PC-3 (cell line): ENCODE measurements at regions not wholly inside any gene's neighbourhood (a gene's known extent, or its start where the extent isn't known, plus 50 kb on each side); places are given as distances from the start of the nearest gene placed in this dataset.
"Not testable (repeated sequence)": the region's sequence is repeated elsewhere in the genome, so short reads cannot be mapped to it uniquely, and the experiment has no call there.

Experiments
- ATAC-seq: fragments of 200-7000 bp; cut with Tn5 transposase; 2 replicates; pipeline ENCODE4 v1.9.1; 2020; ENCODE audit warnings: mild to moderate bottlenecking, moderate library complexity
- BruUV-seq: library from RNA; stranded (reverse); fragments of 400-500 nt; replicated peaks from 2 replicates; lab custom pipeline; 2021; lab: Mats Ljungman, UMichigan
- CTCF ChIA-PET: fragments of 300-600 bp; sonication (Branson Sonifier 250); formaldehyde crosslinking; loops from one replicate; lab custom pipeline; 2022; ENCODE audit warnings: antibody characterized with exemption; lab: Charles Lee
- POLR2A ChIA-PET: fragments of 300-600 bp; sonication (Branson Sonifier 250); formaldehyde crosslinking; loops from one replicate; lab custom pipeline; 2022; ENCODE audit warnings: antibody characterized with exemption; ENCODE audit not compliant: unreplicated experiment; lab: Charles Lee
- DNase-seq: peaks from one replicate; pipeline ENCODE4 v3.0.0-alpha.2; 2015
- H2AFZ ChIP-seq: fragments of 300-600 bp; sonication (generic); 2 replicates; pipeline ENCODE4 v1.6.0; 2016; ENCODE audit warnings: antibody characterized with exemption, low read length
- H3F3A ChIP-seq: fragments of 300-600 bp; sonication (generic); one replicate; pipeline ENCODE4 v1.6.0; 2017; ENCODE audit warnings: antibody characterized with exemption, low read length, control low read depth, mild to moderate bottlenecking; ENCODE audit not compliant: unreplicated experiment
- H3K27ac ChIP-seq: fragments of 300-600 bp; sonication (generic); 2 replicates; pipeline ENCODE4 v1.5.1; 2016; ENCODE audit warnings: mild to moderate bottlenecking, low read length
- H3K27me3 ChIP-seq: fragments of 300-600 bp; sonication (generic); 2 replicates; pipeline ENCODE4 v1.6.1; 2016; ENCODE audit warnings: low read length, mixed read lengths
- H3K36me3 ChIP-seq: fragments of 300-600 bp; sonication (generic); 2 replicates; pipeline ENCODE4 v1.6.1; 2016; ENCODE audit warnings: low read depth, mixed run types, low read length, mixed read lengths
- H3K4me1 ChIP-seq: fragments of 300-600 bp; sonication (generic); 2 replicates; pipeline ENCODE4 v1.5.1; 2016; ENCODE audit warnings: low read length; ENCODE audit not compliant: insufficient read depth
- H3K4me2 ChIP-seq: fragments of 300-600 bp; sonication (generic); 2 replicates; pipeline ENCODE4 v1.6.0; 2016; ENCODE audit warnings: low read length
- H3K4me3 ChIP-seq: fragments of 300-600 bp; sonication (generic); 2 replicates; pipeline ENCODE4 v1.5.1; 2016; ENCODE audit warnings: mild to moderate bottlenecking, low read length, mixed read lengths
- H3K79me2 ChIP-seq: fragments of 300-600 bp; sonication (generic); 2 replicates; pipeline ENCODE4 v1.6.1; 2017; ENCODE audit warnings: low read length, mixed read lengths
- H3K9ac ChIP-seq: fragments of 300-600 bp; sonication (generic); 2 replicates; pipeline ENCODE4 v1.6.0; 2016; ENCODE audit warnings: mild to moderate bottlenecking, low read length
- H3K9me2 ChIP-seq: fragments of 300-600 bp; sonication (generic); replicated peaks from 2 replicates; pipeline ENCODE4 v1.6.1; 2016; ENCODE audit warnings: mixed run types, low read length, mixed read lengths
- H3K9me3 ChIP-seq: fragments of 300-600 bp; sonication (generic); 2 replicates; pipeline ENCODE4 v1.6.1; 2016; ENCODE audit warnings: low read length, mixed read lengths
- H4K20me1 ChIP-seq: fragments of 300-600 bp; sonication (generic); 2 replicates; pipeline ENCODE4 v1.6.1; 2016; ENCODE audit warnings: low read length, mixed read lengths
- intact Hi-C: fragments of 100-400 bp; cut with micrococcal nuclease; formaldehyde crosslinking; loops from 2 replicates; pipeline ENCODE4 v1.9.0; 2023

GRCh38 chr13:46449949-46450348, 62.9 kb upstream of the RUBCNL start:
- DNase-seq, H3K36me3 ChIP-seq, H3K79me2 ChIP-seq, H3K27ac ChIP-seq, H3K27me3 ChIP-seq, CTCF ChIA-PET, POLR2A ChIA-PET, H3K4me1 ChIP-seq, H4K20me1 ChIP-seq, ATAC-seq, H3K9ac ChIP-seq, H3K9me2 ChIP-seq, H3K4me3 ChIP-seq, H2AFZ ChIP-seq, BruUV-seq, intact Hi-C loops, H3K9me3 ChIP-seq, H3F3A ChIP-seq, H3K4me2 ChIP-seq: not testable (repeated sequence)

- BruUV-seq, H3K4me3 ChIP-seq, POLR2A ChIA-PET, H3F3A ChIP-seq, DNase-seq, H3K9me2 ChIP-seq, CTCF ChIA-PET, H3K9ac ChIP-seq, intact Hi-C loops, H3K9me3 ChIP-seq, H3K4me2 ChIP-seq, H3K27ac ChIP-seq, H4K20me1 ChIP-seq, H3K36me3 ChIP-seq, H3K4me1 ChIP-seq, H2AFZ ChIP-seq, H3K27me3 ChIP-seq, H3K79me2 ChIP-seq, ATAC-seq: not testable (repeated sequence)
Measured at GRCh38 chr13:46448148-46448547, 61.1 kb upstream of the RUBCNL start.

- H3K36me3 ChIP-seq, intact Hi-C loops, H3K4me1 ChIP-seq, H3K27ac ChIP-seq, H4K20me1 ChIP-seq, ATAC-seq, DNase-seq, H3K9me3 ChIP-seq, POLR2A ChIA-PET, H3K4me3 ChIP-seq, BruUV-seq, H3K9me2 ChIP-seq, H3K79me2 ChIP-seq, H3K9ac ChIP-seq, H2AFZ ChIP-seq, H3K4me2 ChIP-seq, CTCF ChIA-PET, H3K27me3 ChIP-seq, H3F3A ChIP-seq: not testable (repeated sequence)
Measured at GRCh38 chr13:46437808-46438404, 50.9 kb upstream of the RUBCNL start.
